Stimulated activated CD4-positive, alpha-beta T cell treated with anti-CD3 and anti-CD28 coated beads, Interleukin-15, amount 100 ng/mL, for 1 hour (primary cell): ENCODE measurements at regions not wholly inside any gene's neighbourhood (a gene's known extent, or its start where the extent isn't known, plus 50 kb on each side); places are given as distances from the start of the nearest gene placed in this dataset.
A peak's percentile ranks its signal among the peaks of the same experiment; 100 is the strongest.
"Not testable (repeated sequence)": the region's sequence is repeated elsewhere in the genome, so short reads cannot be mapped to it uniquely, and the experiment has no call there.

Experiments used
- DNase-seq, 2 donors: peaks; one replicate each; pipeline ENCODE4 v3.0.0-alpha.2; 2020; ENCODE audit warnings: low read depth in 1 of 2, low spot score in 1 of 2

GRCh38 chr9:78437806-78438205 is 140.9 kb downstream of the PSAT1 start:
- DNase-seq = no peak

GRCh38 chr9:78438211-78438610 is 141.3 kb downstream of the PSAT1 start:
- no peak for DNase-seq

- no peak for DNase-seq
Measured at GRCh38 chr9:78438780-78439179, 141.9 kb downstream of the PSAT1 start.

GRCh38 chr9:78439190-78439865 is 142.4 kb downstream of the PSAT1 start:
- peak; percentile 22 to 33 for DNase-seq

- DNase-seq = no peak
Measured at GRCh38 chr9:78439866-78440830, 143.2 kb downstream of the PSAT1 start.

- DNase-seq = no peak
Measured at GRCh38 chr9:78441396-78441795, 144.5 kb downstream of the PSAT1 start.

GRCh38 chr9:78441822-78442431 is 145.0 kb downstream of the PSAT1 start:
- DNase-seq = no peak

GRCh38 chr9:78442577-78442976 is 145.7 kb downstream of the PSAT1 start:
- DNase-seq = not testable (repeated sequence)

- DNase-seq = no peak
Measured at GRCh38 chr9:78443946-78444345, 147.0 kb downstream of the PSAT1 start.

GRCh38 chr9:78448960-78449673 is 152.2 kb downstream of the PSAT1 start:
- DNase-seq = no peak

GRCh38 chr9:78453450-78453849 is 156.5 kb downstream of the PSAT1 start:
- DNase-seq = no peak

GRCh38 chr9:78462611-78463010 is 165.7 kb downstream of the PSAT1 start:
- DNase-seq = no peak

- DNase-seq = no peak
Measured at GRCh38 chr9:78463750-78464149, 166.8 kb downstream of the PSAT1 start.

GRCh38 chr9:78468231-78468630 is 171.3 kb downstream of the PSAT1 start:
- DNase-seq = no peak

- DNase-seq = no peak
Measured at GRCh38 chr9:78468974-78469576, 172.2 kb downstream of the PSAT1 start.

- no peak for DNase-seq
Measured at GRCh38 chr9:78470216-78470615, 173.3 kb downstream of the PSAT1 start.

GRCh38 chr9:78470741-78471140 is 173.8 kb downstream of the PSAT1 start:
- no peak for DNase-seq

- DNase-seq = no peak
Measured at GRCh38 chr9:78472111-78472510, 175.2 kb downstream of the PSAT1 start.

- DNase-seq = no peak
Measured at GRCh38 chr9:78479441-78479840, 182.5 kb downstream of the PSAT1 start.

GRCh38 chr9:78486661-78487060 is 189.7 kb downstream of the PSAT1 start:
- DNase-seq = no peak

- DNase-seq = no peak
Measured at GRCh38 chr9:78490231-78490630, 193.3 kb downstream of the PSAT1 start.
